GM23338 (cell line): ENCODE measurements at regions not wholly inside any gene's neighbourhood (a gene's known extent, or its start where the extent isn't known, plus 50 kb on each side); places are given as distances from the start of the nearest gene placed in this dataset.

ENCODE experiments used
- ATAC-seq: fragments of 200-7000 bp; cut with Tn5 transposase; 3 replicates; pipeline ENCODE4 v1.9.1; 2020
- DNase-seq: peaks from one replicate; pipeline ENCODE4 v3.0.0-alpha.2; 2015; ENCODE audit warnings: low spot score
- H2AFZ ChIP-seq: fragments of 200-600 bp; sonication (generic); 2 replicates; pipeline ENCODE4 v1.8.0; 2016; ENCODE audit warnings: antibody characterized with exemption, mild to moderate bottlenecking, moderate library complexity
- H3F3A ChIP-seq: fragments of 200-600 bp; sonication (generic); replicated peaks from 2 replicates; pipeline ENCODE4 v1.8.0; 2017; ENCODE audit warnings: antibody characterized with exemption, mixed run types, low read depth
- H3K27ac ChIP-seq: fragments of 200-600 bp; sonication (generic); 2 replicates; pipeline ENCODE4 v1.6.1; 2016; ENCODE audit warnings: low read depth
- H3K27me3 ChIP-seq: fragments of 200-600 bp; sonication (generic); 2 replicates; pipeline ENCODE4 v1.8.0; 2016; ENCODE audit warnings: mild to moderate bottlenecking, mixed run types, moderate library complexity; ENCODE audit not compliant: insufficient read depth
- H3K36me3 ChIP-seq: fragments of 200-600 bp; sonication (generic); 2 replicates; pipeline ENCODE4 v1.8.0; 2016; ENCODE audit warnings: mild to moderate bottlenecking; ENCODE audit not compliant: insufficient read depth
- H3K4me1 ChIP-seq: fragments of 200-600 bp; sonication (generic); 2 replicates; pipeline ENCODE4 v1.8.0; 2016; ENCODE audit warnings: mild to moderate bottlenecking, moderate library complexity; ENCODE audit not compliant: insufficient read depth
- H3K4me2 ChIP-seq: fragments of 200-600 bp; sonication (generic); 2 replicates; pipeline ENCODE4 v1.7.1; 2017; ENCODE audit warnings: mixed run types
- H3K4me3 ChIP-seq: fragments of 200-600 bp; sonication (generic); 2 replicates; pipeline ENCODE4 v1.6.1; 2016; ENCODE audit warnings: mixed run types
- H3K79me2 ChIP-seq: fragments of 200-600 bp; sonication (generic); replicated peaks from 2 replicates; pipeline ENCODE4 v1.8.0; 2017; ENCODE audit warnings: mild to moderate bottlenecking; ENCODE audit not compliant: insufficient read depth
- H3K9me2 ChIP-seq: fragments of 200-600 bp; sonication (generic); 2 replicates; pipeline ENCODE4 v1.8.0; 2017; ENCODE audit not compliant: insufficient read depth
- H4K20me1 ChIP-seq: fragments of 200-600 bp; sonication (generic); replicated peaks from 2 replicates; pipeline ENCODE4 v1.8.0; 2017; ENCODE audit warnings: mild to moderate bottlenecking; ENCODE audit not compliant: insufficient read depth
- H3K27ac Mint-ChIP-seq: 2 replicates; pipeline ENCODE4 v1.8.0; 2020; ENCODE audit warnings: inconsistent platforms, mild to moderate bottlenecking, moderate library complexity, mixed read lengths
- H3K27me3 Mint-ChIP-seq: 3 replicates; pipeline ENCODE4 v1.8.0; 2022; ENCODE audit warnings: low read depth, mild to moderate bottlenecking, moderate library complexity, mixed read lengths, inconsistent platforms; ENCODE audit not compliant: insufficient read depth, poor library complexity
- H3K36me3 Mint-ChIP-seq: 3 replicates; pipeline ENCODE4 v1.8.0; 2021; ENCODE audit warnings: low read depth, mild to moderate bottlenecking, inconsistent platforms, moderate library complexity, mixed read lengths
- H3K4me1 Mint-ChIP-seq: 3 replicates; pipeline ENCODE4 v1.8.0; 2020; ENCODE audit warnings: mild to moderate bottlenecking, inconsistent platforms, mixed read lengths
- H3K4me3 Mint-ChIP-seq: 3 replicates; pipeline ENCODE4 v1.8.0; 2021; ENCODE audit warnings: moderate library complexity, mild to moderate bottlenecking, inconsistent platforms, mixed read lengths
- H3K9me3 Mint-ChIP-seq: 3 replicates; pipeline ENCODE4 v1.8.0; 2020; ENCODE audit warnings: moderate library complexity, mild to moderate bottlenecking, inconsistent platforms, mixed read lengths
- CTCF ChIP-seq, 2 experiments: fragments of 200-600 bp in 1 of 2; sonication (generic) in 1 of 2; conservative IDR thresholded peaks; 2 replicates each; pipeline versions ENCODE4 v1.5.1 to v1.6.1; 2016 to 2017; ENCODE audit warnings: antibody characterized with exemption in 2 of 2, low read depth in 2 of 2, mild to moderate bottlenecking in 2 of 2, moderate library complexity in 1 of 2
- ETS1 ChIP-seq: IDR thresholded peaks from 2 replicates; pipeline ENCODE4 v1.6.1; 2016; ENCODE audit warnings: antibody characterized with exemption
- EZH2 ChIP-seq: fragments of 200-600 bp; sonication (generic); IDR thresholded peaks from one replicate; pipeline ENCODE4 v1.8.0; 2017; ENCODE audit warnings: antibody characterized with exemption, mild to moderate bottlenecking, low read depth; ENCODE audit not compliant: unreplicated experiment
- EZH2phosphoT487 ChIP-seq: fragments of 200-600 bp; sonication (generic); IDR thresholded peaks from one replicate; pipeline ENCODE4 v1.8.1; 2018; ENCODE audit warnings: antibody characterized with exemption; ENCODE audit not compliant: unreplicated experiment
- JUNB ChIP-seq: IDR thresholded peaks from one replicate; pipeline ENCODE4 v1.6.1; 2016; ENCODE audit warnings: antibody characterized with exemption; ENCODE audit not compliant: unreplicated experiment
- NANOG ChIP-seq: IDR thresholded peaks from 2 replicates; pipeline ENCODE4 v1.6.1; 2016; ENCODE audit warnings: antibody characterized with exemption, borderline replicate concordance
- POLR2AphosphoS5 ChIP-seq: IDR thresholded peaks from 2 replicates; pipeline ENCODE4 v1.6.1; 2016; ENCODE audit warnings: antibody characterized with exemption, low read depth
- STAT1 ChIP-seq: IDR thresholded peaks from one replicate; pipeline ENCODE4 v1.6.1; 2016; ENCODE audit warnings: antibody characterized with exemption; ENCODE audit not compliant: unreplicated experiment
- ZNF114 ChIP-seq: fragments of 250-450 bp; sonication (Bioruptor Pico); IDR thresholded peaks from 2 replicates; pipeline ENCODE4 v1.5.0; 2020; ENCODE audit warnings: mild to moderate bottlenecking, moderate library complexity
- ZNF331 ChIP-seq: fragments of 250-450 bp; sonication (Bioruptor Pico); IDR thresholded peaks from 2 replicates; pipeline ENCODE4 v1.5.0; 2020; ENCODE audit warnings: low read depth, mild to moderate bottlenecking, moderate library complexity
- TF ChIP-seq, protein P1 (sequence below): IDR thresholded peaks from one replicate; pipeline ENCODE4 v1.6.1; 2018; ENCODE audit warnings: antibody characterized with exemption; ENCODE audit not compliant: unreplicated experiment

DNA sequence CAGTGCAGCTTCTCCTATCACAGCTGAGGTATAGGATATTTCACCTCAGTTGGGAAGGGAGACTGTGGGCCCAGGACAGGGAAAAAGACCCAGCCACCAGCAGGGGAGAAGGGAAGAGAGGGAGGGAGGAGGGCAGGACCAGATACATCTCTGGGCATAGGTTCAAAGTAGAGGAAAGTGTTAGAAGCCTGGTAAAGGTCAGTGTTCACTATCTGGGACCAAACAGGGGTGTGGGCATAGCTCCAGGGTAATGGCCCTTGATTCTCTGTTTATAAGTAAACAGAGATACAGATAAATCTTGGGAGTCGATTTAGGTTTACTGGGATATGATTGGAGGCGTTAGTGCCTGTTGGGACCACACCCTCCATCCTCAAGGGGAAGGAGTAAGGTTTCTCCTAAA lies 266.2 kb downstream of the LRFN2 start:
- Mint-ChIP-seq H3K27ac (no peak overlapping the region), H3K4me1 (peaks cover 25% of the 10 kb centered on the region), H3K4me3 (no peak overlapping the region), H3K27me3 (peaks cover 11% of the 10 kb centered on the region), H3K9me3 (peaks cover 4% of the 10 kb centered on the region; the same call in 1 of the 3 replicates), H3K36me3 (peaks cover 3% of the 10 kb centered on the region; the same call in 1 of the 3 replicates)
- TF ChIP-seq NANOG = no peak
- no peak for TF ChIP-seq CTCF (conservative IDR thresholded peaks at IDR 0.05; ENCODE audit: low read depth in 2 of 2)
- no peak for TF ChIP-seq STAT1
- TF ChIP-seq, protein P1, sequence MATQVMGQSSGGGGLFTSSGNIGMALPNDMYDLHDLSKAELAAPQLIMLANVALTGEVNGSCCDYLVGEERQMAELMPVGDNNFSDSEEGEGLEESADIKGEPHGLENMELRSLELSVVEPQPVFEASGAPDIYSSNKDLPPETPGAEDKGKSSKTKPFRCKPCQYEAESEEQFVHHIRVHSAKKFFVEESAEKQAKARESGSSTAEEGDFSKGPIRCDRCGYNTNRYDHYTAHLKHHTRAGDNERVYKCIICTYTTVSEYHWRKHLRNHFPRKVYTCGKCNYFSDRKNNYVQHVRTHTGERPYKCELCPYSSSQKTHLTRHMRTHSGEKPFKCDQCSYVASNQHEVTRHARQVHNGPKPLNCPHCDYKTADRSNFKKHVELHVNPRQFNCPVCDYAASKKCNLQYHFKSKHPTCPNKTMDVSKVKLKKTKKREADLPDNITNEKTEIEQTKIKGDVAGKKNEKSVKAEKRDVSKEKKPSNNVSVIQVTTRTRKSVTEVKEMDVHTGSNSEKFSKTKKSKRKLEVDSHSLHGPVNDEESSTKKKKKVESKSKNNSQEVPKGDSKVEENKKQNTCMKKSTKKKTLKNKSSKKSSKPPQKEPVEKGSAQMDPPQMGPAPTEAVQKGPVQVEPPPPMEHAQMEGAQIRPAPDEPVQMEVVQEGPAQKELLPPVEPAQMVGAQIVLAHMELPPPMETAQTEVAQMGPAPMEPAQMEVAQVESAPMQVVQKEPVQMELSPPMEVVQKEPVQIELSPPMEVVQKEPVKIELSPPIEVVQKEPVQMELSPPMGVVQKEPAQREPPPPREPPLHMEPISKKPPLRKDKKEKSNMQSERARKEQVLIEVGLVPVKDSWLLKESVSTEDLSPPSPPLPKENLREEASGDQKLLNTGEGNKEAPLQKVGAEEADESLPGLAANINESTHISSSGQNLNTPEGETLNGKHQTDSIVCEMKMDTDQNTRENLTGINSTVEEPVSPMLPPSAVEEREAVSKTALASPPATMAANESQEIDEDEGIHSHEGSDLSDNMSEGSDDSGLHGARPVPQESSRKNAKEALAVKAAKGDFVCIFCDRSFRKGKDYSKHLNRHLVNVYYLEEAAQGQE = no peak
- TF ChIP-seq POLR2AphosphoS5 = no peak
- no peak for TF ChIP-seq ZNF114 (CRISPR knock-in tag)
- TF ChIP-seq JUNB = no peak
- no peak for TF ChIP-seq ZNF331
- no peak for TF ChIP-seq ETS1
- TF ChIP-seq EZH2 = no peak
- 0 out of 2 replicates have a peak, but pooled peaks cover 6% of the 10 kb centered on the region for H3K9me2 ChIP-seq
- no peak overlapping the region for H3K4me2 ChIP-seq
- DNase-seq (no peak), ATAC-seq (no peak)
- H3K4me3 ChIP-seq = no peak overlapping the region
- H2AFZ ChIP-seq = no peak overlapping the region
- no peaks in the 10 kb centered on the region for H3F3A ChIP-seq
- H3K79me2 ChIP-seq = no peaks in the 10 kb centered on the region
- no peak overlapping the region for H3K27ac ChIP-seq
- H4K20me1 ChIP-seq = no peaks in the 10 kb centered on the region
- no peaks in the 10 kb centered on the region for H3K27me3 ChIP-seq
- no peaks in the 10 kb centered on the region for H3K36me3 ChIP-seq
- H3K4me1 ChIP-seq = peaks cover 13% of the 10 kb centered on the region

DNA sequence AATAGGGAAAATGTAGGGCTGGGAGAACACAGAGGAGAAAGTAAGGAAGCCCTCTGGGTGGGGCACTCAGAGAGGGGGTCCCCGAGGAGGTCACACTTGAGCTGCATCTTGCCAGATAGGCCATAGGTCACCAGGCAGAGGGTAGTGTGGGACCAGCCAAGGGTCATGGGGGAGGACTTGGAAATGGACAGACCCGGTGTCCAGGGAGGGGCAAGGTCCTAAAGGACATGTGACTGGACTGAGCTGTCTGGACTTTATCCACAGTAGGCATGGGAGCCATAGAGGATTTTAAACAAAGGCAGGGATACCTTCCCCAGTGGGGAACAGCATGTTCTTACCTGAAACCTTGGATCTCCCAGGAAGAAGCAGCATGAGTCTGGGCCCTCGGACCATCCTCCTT lies 266.7 kb downstream of the LRFN2 start:
- Histone ChIP-seq H3F3A (no peaks in the 10 kb centered on the region), H3K27me3 (no peaks in the 10 kb centered on the region), H3K27ac (no peak overlapping the region), H3K36me3 (no peaks in the 10 kb centered on the region), H3K79me2 (no peaks in the 10 kb centered on the region), H3K4me2 (no peak overlapping the region), H4K20me1 (no peaks in the 10 kb centered on the region), H2AFZ (no peak overlapping the region), H3K4me3 (no peak overlapping the region), H3K4me1 (peaks cover 13% of the 10 kb centered on the region), H3K9me2 (0 out of 2 replicates have a peak, but pooled peaks cover 6% of the 10 kb centered on the region)
- no peak overlapping the region for H3K4me3 Mint-ChIP-seq
- no peak for ATAC-seq
- no peak for DNase-seq
- peaks cover 12% of the 10 kb centered on the region for H3K27me3 Mint-ChIP-seq
- H3K4me1 Mint-ChIP-seq = peaks cover 25% of the 10 kb centered on the region
- H3K27ac Mint-ChIP-seq = no peak overlapping the region
- peaks cover 4% of the 10 kb centered on the region; the same call in 1 of the 3 replicates for H3K9me3 Mint-ChIP-seq
- H3K36me3 Mint-ChIP-seq = peaks cover 3% of the 10 kb centered on the region; the same call in 1 of the 3 replicates
- TF ChIP-seq, protein P1 = no peak
- TF ChIP-seq JUNB (no peak), STAT1 (no peak), EZH2phosphoT487 (no peak), ETS1 (no peak), ZNF331 (no peak), POLR2AphosphoS5 (no peak)
